Spinal cord (tissue), 9 donors: ENCODE measurements at regions not wholly inside any gene's neighbourhood (a gene's known extent, or its start where the extent isn't known, plus 50 kb on each side); places are given as distances from the start of the nearest gene placed in this dataset.
"Not testable (repeated sequence)": the region's sequence is repeated elsewhere in the genome, so short reads cannot be mapped to it uniquely, and the experiment has no call there.

ENCODE experiments used
- DNase-seq, 6 donors: peaks; one replicate each; pipeline versions ENCODE4 v3.0.0 to v3.0.0-alpha.2; 2013 to 2015; ENCODE audit warnings: low spot score in 6 of 6, low read depth in 4 of 6
- H3K27ac ChIP-seq: one replicate; pipeline ENCODE4 v1.5.1; 2013; ENCODE audit warnings: low read depth, low read length, control low read depth
- H3K27me3 ChIP-seq: one replicate; pipeline ENCODE4 v1.6.1; 2013; ENCODE audit warnings: low read length; ENCODE audit not compliant: control insufficient read depth, insufficient read depth
- H3K36me3 ChIP-seq: one replicate; pipeline ENCODE4 v1.6.1; 2013; ENCODE audit warnings: low read length; ENCODE audit not compliant: control insufficient read depth, insufficient read depth
- H3K4me1 ChIP-seq: one replicate; pipeline ENCODE4 v1.6.1; 2013; ENCODE audit warnings: low read length; ENCODE audit not compliant: control insufficient read depth, insufficient read depth
- H3K4me3 ChIP-seq: one replicate; pipeline ENCODE4 v1.5.1; 2013; ENCODE audit warnings: low read depth, low read length, control low read depth
- H3K9me3 ChIP-seq: one replicate; pipeline ENCODE4 v1.6.1; 2013; ENCODE audit warnings: low read length; ENCODE audit not compliant: control insufficient read depth, insufficient read depth
- WGBS: methylation state at CpG from one replicate; pipeline ENCODE4 v1.1.5; 2013; ENCODE audit warnings: missing lambda C conversion rate; ENCODE audit not compliant: insufficient coverage; 5-methylcytosine and 5-hydroxymethylcytosine counted together
- donor health status: healthy.

- WGBS = no CpG with 5 or more reads among the region's 2 CpGs
Observed at GRCh38 chr5:102589661-102590060, 90.9 kb upstream of the SLCO6A1 start.

GRCh38 chr5:102590467-102590866 lies 91.7 kb upstream of the SLCO6A1 start:
- no peaks in the 10 kb centered on the region for H3K9me3 ChIP-seq
- H3K4me1 ChIP-seq = no peaks in the 10 kb centered on the region
- H3K4me3 ChIP-seq = no peak overlapping the region
- no peak overlapping the region for H3K27ac ChIP-seq
- no CpG with 5 or more reads among the region's 3 CpGs for WGBS
- DNase-seq = no peak
- no peaks in the 10 kb centered on the region for H3K36me3 ChIP-seq
- H3K27me3 ChIP-seq = no peaks in the 10 kb centered on the region

More at GRCh38 chr5:102589661-102590060, 90.9 kb upstream of the SLCO6A1 start:
- H3K36me3 ChIP-seq = no peaks in the 10 kb centered on the region
- no peaks in the 10 kb centered on the region for H3K9me3 ChIP-seq
- H3K27ac ChIP-seq = no peak overlapping the region
- no peak overlapping the region for H3K4me3 ChIP-seq
- DNase-seq = no peak
- no peaks in the 10 kb centered on the region for H3K4me1 ChIP-seq
- no peaks in the 10 kb centered on the region for H3K27me3 ChIP-seq

- WGBS = 93% methylated on average over 3 of the region's 5 CpGs
- H3K9me3 ChIP-seq = no peaks in the 10 kb centered on the region
Observed at GRCh38 chr5:102591650-102592049, 92.8 kb upstream of the SLCO6A1 start.

GRCh38 chr5:102592586-102592985 lies 93.8 kb upstream of the SLCO6A1 start:
- not testable (repeated sequence) for H3K36me3 ChIP-seq, DNase-seq, H3K27me3 ChIP-seq, H3K4me3 ChIP-seq, H3K4me1 ChIP-seq, H3K27ac ChIP-seq, H3K9me3 ChIP-seq
- WGBS = 80% methylated on average over 1 of the region's 3 CpGs

More at GRCh38 chr5:102591650-102592049, 92.8 kb upstream of the SLCO6A1 start:
- DNase-seq = no peak
- H3K4me3 ChIP-seq = no peak overlapping the region
- H3K27me3 ChIP-seq = no peaks in the 10 kb centered on the region
- H3K27ac ChIP-seq = no peak overlapping the region
- no peaks in the 10 kb centered on the region for H3K36me3 ChIP-seq
- no peaks in the 10 kb centered on the region for H3K4me1 ChIP-seq

- Histone ChIP-seq H3K4me1 (no peaks in the 10 kb centered on the region), H3K9me3 (no peaks in the 10 kb centered on the region), H3K27ac (no peak overlapping the region), H3K27me3 (no peaks in the 10 kb centered on the region), H3K4me3 (no peak overlapping the region), H3K36me3 (no peaks in the 10 kb centered on the region)
- no peak for DNase-seq
- no CpG with 5 or more reads among the region's 1 CpG for WGBS
Observed at GRCh38 chr5:102594192-102594591, 95.4 kb upstream of the SLCO6A1 start.

- Histone ChIP-seq H3K27ac (no peak overlapping the region), H3K4me1 (no peaks in the 10 kb centered on the region), H3K36me3 (no peaks in the 10 kb centered on the region)
Observed at GRCh38 chr5:102595332-102595731, 96.5 kb upstream of the SLCO6A1 start.

GRCh38 chr5:102596113-102596512 lies 97.3 kb upstream of the SLCO6A1 start:
- H3K4me3 ChIP-seq = no peak overlapping the region
- H3K36me3 ChIP-seq = no peaks in the 10 kb centered on the region
- H3K9me3 ChIP-seq = no peaks in the 10 kb centered on the region
- H3K27ac ChIP-seq = no peak overlapping the region
- 88% methylated on average over 2 of the region's 3 CpGs for WGBS
- H3K4me1 ChIP-seq = no peaks in the 10 kb centered on the region
- H3K27me3 ChIP-seq = no peaks in the 10 kb centered on the region
- DNase-seq = no peak

More at GRCh38 chr5:102595332-102595731, 96.5 kb upstream of the SLCO6A1 start:
- H3K4me3 ChIP-seq = no peak overlapping the region
- no peaks in the 10 kb centered on the region for H3K27me3 ChIP-seq
- H3K9me3 ChIP-seq = no peaks in the 10 kb centered on the region
- DNase-seq = no peak

- Histone ChIP-seq H3K9me3 (no peaks in the 10 kb centered on the region), H3K4me1 (no peaks in the 10 kb centered on the region), H3K27ac (no peak overlapping the region), H3K27me3 (no peaks in the 10 kb centered on the region), H3K36me3 (no peaks in the 10 kb centered on the region), H3K4me3 (no peak overlapping the region)
- DNase-seq = no peak
- no CpG with 5 or more reads among the region's 1 CpG for WGBS
Observed at GRCh38 chr5:102596951-102597350, 98.2 kb upstream of the SLCO6A1 start.

GRCh38 chr5:102599289-102599688 lies 100.5 kb upstream of the SLCO6A1 start:
- WGBS = no CpG with 5 or more reads among the region's 2 CpGs
- H3K27me3 ChIP-seq = no peaks in the 10 kb centered on the region
- no peaks in the 10 kb centered on the region for H3K4me1 ChIP-seq
- no peak overlapping the region for H3K4me3 ChIP-seq
- H3K27ac ChIP-seq = no peak overlapping the region
- H3K9me3 ChIP-seq = no peaks in the 10 kb centered on the region
- DNase-seq = no peak
- H3K36me3 ChIP-seq = no peaks in the 10 kb centered on the region

- Histone ChIP-seq H3K27me3 (no peaks in the 10 kb centered on the region), H3K27ac (no peak overlapping the region), H3K9me3 (no peaks in the 10 kb centered on the region), H3K4me1 (no peaks in the 10 kb centered on the region), H3K4me3 (no peak overlapping the region), H3K36me3 (no peaks in the 10 kb centered on the region)
- no peak for DNase-seq
- WGBS = no CpG with 5 or more reads among the region's 3 CpGs
Observed at GRCh38 chr5:102600964-102601363, 102.2 kb upstream of the SLCO6A1 start.
